ENCODE measurements at regions not wholly inside any gene's neighbourhood (a gene's known extent, or its start where the extent isn't known, plus 50 kb on each side); places are given as distances from the start of the nearest gene placed in this dataset.

DNA sequence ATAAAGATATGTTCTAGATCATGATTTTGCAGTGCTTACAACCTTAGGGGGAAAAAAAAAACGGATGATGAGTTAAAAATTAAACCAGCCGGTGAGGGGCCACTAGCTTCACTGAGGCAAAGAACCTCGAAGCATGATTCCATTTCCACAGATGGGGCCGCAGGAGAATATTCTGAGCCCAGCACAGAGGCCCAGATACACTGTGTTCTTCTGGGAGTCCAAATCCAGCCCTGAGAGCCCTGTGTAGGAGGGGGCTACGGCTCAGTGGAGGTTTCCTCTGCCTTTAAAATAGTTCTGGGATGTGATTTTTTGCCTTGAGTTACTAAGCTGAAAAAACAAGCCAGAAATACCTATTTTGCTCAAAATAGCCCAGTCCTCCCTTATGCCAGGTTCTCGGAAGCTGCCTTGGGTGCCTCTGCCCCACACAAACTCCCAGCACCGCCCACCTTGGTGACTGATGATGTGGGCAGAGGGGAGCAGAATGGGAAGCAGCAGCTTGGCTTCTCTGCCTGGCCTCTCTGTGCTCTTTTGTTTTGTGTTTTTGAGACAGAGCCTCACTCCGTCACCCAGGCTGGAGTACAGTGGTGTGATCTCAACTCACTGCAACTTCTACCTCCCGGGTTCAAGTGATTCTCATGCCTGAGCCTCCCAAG, 105.4 kb upstream of the BCL2L14 start:
- WGBS, 4 donors, result 90 to 92% (median 92%) methylated on average over 9 of the region's 9 CpGs
- intact Hi-C loops (cut with DNase I), result no loop called here

DNA sequence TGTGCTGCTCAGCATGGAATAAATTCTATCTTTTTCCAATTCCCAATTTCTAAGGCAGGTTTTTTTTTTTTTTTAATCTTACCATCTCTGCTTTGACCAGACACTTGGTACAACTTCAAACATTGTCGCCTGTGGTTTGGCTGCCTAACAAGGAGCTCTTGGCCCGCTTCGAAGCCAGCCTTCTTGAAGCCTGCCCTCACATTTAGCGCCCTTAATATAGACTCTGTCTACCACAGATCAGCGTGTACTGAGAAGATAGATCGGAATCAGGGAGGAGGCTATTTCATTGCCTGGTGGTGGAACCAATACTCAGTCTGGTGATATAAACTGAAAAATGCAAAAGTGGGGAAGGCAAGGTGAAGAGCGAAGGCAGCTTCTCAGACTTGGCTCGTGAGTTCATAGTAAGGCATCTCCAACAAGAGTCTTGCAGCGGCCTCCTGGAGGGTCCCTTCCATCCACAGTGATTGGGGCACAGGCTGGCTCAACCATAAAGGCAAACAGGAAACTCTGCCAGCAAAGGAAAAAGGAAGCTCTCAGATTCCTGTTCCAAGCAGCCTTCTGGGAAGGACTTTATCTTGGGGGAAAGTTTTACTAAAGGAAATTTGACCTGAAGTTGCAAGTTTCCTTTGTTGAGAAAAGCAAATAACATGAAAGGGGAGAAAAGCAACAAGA, 103.2 kb upstream of the BCL2L14 start:
- peaks cover 0 to 4% (median 0%) of the 10 kb centered on the region in 12 donors for H3K4me1 ChIP-seq
- H3K27ac ChIP-seq, result no peak overlapping the region
- intact Hi-C loops (cut with DNase I), result no loop called here
- DNase-seq (no peak), ATAC-seq (no peak)
- H3K9me3 ChIP-seq, result peaks cover 0 to 3% (median 0%) of the 10 kb centered on the region in 12 donors
- H3K27me3 ChIP-seq, result no peaks in the 10 kb centered on the region
- no peaks in the 10 kb centered on the region for H3K36me3 ChIP-seq
- WGBS, 4 donors, result 90 to 96% (median 95%) methylated on average over 9 of the region's 9 CpGs
- H3K4me3 ChIP-seq, result no peak overlapping the region
- TF ChIP-seq, protein P1, sequence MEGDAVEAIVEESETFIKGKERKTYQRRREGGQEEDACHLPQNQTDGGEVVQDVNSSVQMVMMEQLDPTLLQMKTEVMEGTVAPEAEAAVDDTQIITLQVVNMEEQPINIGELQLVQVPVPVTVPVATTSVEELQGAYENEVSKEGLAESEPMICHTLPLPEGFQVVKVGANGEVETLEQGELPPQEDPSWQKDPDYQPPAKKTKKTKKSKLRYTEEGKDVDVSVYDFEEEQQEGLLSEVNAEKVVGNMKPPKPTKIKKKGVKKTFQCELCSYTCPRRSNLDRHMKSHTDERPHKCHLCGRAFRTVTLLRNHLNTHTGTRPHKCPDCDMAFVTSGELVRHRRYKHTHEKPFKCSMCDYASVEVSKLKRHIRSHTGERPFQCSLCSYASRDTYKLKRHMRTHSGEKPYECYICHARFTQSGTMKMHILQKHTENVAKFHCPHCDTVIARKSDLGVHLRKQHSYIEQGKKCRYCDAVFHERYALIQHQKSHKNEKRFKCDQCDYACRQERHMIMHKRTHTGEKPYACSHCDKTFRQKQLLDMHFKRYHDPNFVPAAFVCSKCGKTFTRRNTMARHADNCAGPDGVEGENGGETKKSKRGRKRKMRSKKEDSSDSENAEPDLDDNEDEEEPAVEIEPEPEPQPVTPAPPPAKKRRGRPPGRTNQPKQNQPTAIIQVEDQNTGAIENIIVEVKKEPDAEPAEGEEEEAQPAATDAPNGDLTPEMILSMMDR (IDR thresholded peaks at IDR 0.05), result no peak

More for the DNA sequence above, 105.4 kb upstream of the BCL2L14 start:
- Histone ChIP-seq H3K9me3 (no peaks in the 10 kb centered on the region), H3K4me1 (peaks cover 0 to 4% (median 0%) of the 10 kb centered on the region in 12 donors), H3K27me3 (no peaks in the 10 kb centered on the region), H3K36me3 (no peaks in the 10 kb centered on the region), H3K4me3 (no peak overlapping the region), H3K27ac (no peak overlapping the region)
- TF ChIP-seq POLR2A (IDR thresholded peaks at IDR 0.05), result no peak
- TF ChIP-seq, protein P1 (IDR thresholded peaks at IDR 0.05), result no peak
- DNase-seq (no peak), ATAC-seq (no peak)

DNA sequence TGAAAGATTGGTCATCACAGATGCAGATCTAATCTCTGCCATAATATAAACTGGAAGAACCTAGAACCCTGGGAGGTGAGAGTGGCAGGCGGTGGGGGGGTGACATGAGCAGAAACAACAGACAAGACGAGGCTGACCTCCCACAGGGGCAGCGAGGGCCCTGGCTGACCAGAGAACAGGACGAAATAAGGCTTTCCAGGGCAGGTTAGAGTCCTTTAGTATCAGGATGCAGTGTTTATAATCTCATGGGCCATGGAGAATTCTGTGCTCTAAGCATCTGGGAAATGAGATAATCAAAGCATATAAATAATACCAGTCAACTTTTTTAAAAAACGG, 102.7 kb upstream of the BCL2L14 start:
- intact Hi-C loops (cut with DNase I), result no loop called here
- Histone ChIP-seq H3K36me3 (no peaks in the 10 kb centered on the region), H3K4me1 (peaks cover 0 to 4% (median 0%) of the 10 kb centered on the region in 12 donors), H3K4me3 (no peak overlapping the region), H3K27ac (no peak overlapping the region), H3K27me3 (no peaks in the 10 kb centered on the region), H3K9me3 (peaks cover 0 to 3% (median 0%) of the 10 kb centered on the region in 12 donors)
- DNase-seq (no peak), ATAC-seq (no peak)
- TF ChIP-seq, protein P1 (IDR thresholded peaks at IDR 0.05), result no peak
- TF ChIP-seq POLR2A (IDR thresholded peaks at IDR 0.05), result no peak
- WGBS, 4 donors, result 55 to 71% (median 62%) methylated on average over 5 of the region's 5 CpGs

DNA sequence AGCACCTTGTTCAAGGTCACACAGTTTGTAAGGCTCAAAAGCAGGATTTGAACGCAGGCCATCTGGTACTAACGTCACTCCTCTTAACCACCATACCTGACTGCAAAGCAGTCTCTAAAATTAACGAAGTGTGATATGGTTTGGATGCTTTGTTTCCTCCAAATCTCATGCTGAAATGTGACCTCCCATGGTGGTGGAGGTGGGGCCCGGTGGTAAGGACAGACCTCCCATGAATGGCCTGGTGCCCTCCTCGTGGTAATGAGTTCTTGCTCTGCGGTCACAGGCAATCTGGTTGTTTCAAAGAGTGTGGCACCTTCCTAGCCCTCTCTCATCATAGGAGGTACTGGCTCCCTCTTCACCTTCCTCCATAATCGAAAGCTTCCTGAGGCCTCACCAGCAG, 102.2 kb upstream of the BCL2L14 start:
- intact Hi-C loops (cut with DNase I), result no loop called here
- TF ChIP-seq, protein P1 (IDR thresholded peaks at IDR 0.05), result no peak
- no peak for TF ChIP-seq POLR2A (IDR thresholded peaks at IDR 0.05)

More for the DNA sequence above, 102.2 kb upstream of the BCL2L14 start:
- ATAC-seq (no peak), DNase-seq (no peak)
- H3K9me3 ChIP-seq, result peaks cover 0 to 3% (median 0%) of the 10 kb centered on the region in 12 donors
- H3K27me3 ChIP-seq, result no peaks in the 10 kb centered on the region
- no peak overlapping the region for H3K27ac ChIP-seq
- no peaks in the 10 kb centered on the region for H3K36me3 ChIP-seq
- no peak overlapping the region for H3K4me3 ChIP-seq
- peaks cover 0 to 4% (median 0%) of the 10 kb centered on the region in 12 donors for H3K4me1 ChIP-seq
- 84 to 93% (median 87%) methylated on average over 7 of the region's 7 CpGs for WGBS, 4 donors
